ENCODE measurements at regions not wholly inside any gene's neighbourhood (a gene's known extent, or its start where the extent isn't known, plus 50 kb on each side); places are given as distances from the start of the nearest gene placed in this dataset.

GRCh38 chr12:73361864-73362230, 1089.7 kb downstream of the TRHDE start:
- ATAC-seq = no peak

GRCh38 chr12:73362666-73363065, 1090.5 kb downstream of the TRHDE start:
- no peak for ATAC-seq

GRCh38 chr12:73372856-73373255, 1100.7 kb downstream of the TRHDE start:
- ATAC-seq = no peak

DNA sequence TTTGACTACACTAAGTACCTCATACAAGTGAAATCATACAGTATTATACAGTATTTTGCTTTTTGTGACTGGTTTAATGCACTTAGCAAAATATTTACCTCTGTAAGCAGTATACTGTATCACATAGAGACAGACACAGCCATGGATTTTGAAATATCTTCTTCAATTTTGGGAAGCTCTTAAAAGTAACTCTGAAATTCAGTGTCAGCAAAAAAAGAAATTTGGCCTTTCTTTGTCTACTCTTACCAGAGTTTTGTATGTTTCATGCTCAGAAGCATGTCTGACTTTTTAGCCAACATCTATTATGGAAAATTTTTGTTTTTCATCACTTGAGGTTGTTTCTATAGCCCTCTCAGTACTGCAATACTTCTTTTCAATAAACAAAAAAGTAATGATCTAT, 1102.2 kb downstream of the TRHDE start:
- no peak for ATAC-seq

- no peak for ATAC-seq
These were observed 1111.5 kb downstream of the TRHDE start for GRCh38 chr12:73383584-73384222.

DNA sequence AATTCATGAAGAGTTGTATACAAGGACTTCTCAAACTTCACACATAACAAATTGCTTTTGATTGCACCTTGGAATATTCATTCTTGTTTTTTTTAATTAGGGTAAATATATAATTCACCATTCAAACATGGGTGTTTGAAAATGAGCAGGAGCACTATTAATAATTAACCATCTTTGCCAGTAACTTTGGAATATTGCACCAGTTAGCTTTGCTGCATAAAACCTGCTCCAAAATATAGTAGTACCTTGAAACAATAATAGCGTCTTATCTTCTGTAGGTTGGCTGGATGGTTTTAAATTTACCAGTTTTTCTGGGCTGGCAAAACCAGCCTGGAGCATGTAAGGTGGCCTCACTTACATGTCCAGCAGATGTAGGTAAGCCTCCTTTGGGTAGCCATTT, 1112.4 kb downstream of the TRHDE start:
- ATAC-seq = no peak

GRCh38 chr12:73390261-73390660, 1118.1 kb downstream of the TRHDE start:
- no peak for ATAC-seq

DNA sequence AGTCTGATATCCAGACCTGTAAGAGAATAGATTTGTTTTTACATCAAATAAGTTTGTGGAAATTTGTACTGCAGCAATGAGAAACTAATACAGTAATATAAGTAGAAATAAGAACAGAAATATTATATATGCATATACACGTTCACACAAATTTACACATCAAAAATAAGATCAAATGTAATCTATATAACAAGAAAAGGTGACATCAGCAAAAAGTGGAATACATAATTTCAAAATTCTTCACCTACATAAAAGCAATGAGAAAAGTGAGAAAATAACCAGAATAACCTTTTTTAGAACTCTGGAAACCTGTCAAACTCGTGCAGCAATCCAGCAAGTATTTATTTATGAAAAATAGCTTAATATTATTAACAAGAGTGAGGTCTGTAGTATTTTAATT, 1124.6 kb upstream of the ATXN7L3B start:
- no peak for ATAC-seq

DNA sequence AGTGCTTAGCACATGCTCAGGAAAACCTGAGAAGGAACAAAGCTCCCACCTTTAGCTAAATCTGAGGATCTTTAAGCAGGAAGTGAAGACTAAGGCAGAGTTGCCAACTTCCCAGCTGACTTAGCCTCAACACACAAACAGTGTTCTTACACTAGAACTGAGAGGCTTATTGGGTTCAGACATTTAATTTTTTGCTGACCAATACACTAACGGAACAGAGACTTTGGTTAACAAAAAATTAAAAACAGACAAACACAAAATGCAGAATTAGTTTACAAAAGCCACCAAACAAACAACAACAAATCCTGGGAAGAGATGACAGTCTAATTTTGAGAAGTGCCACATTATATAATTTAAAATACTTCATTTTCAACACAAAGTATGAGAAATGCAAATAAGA, 1123.7 kb upstream of the ATXN7L3B start:
- ATAC-seq = no peak

GRCh38 chr12:73414926-73415325, 1122.7 kb upstream of the ATXN7L3B start:
- ATAC-seq = no peak

- ATAC-seq = no peak
These were observed 1119.1 kb upstream of the ATXN7L3B start for GRCh38 chr12:73418541-73418940.

DNA sequence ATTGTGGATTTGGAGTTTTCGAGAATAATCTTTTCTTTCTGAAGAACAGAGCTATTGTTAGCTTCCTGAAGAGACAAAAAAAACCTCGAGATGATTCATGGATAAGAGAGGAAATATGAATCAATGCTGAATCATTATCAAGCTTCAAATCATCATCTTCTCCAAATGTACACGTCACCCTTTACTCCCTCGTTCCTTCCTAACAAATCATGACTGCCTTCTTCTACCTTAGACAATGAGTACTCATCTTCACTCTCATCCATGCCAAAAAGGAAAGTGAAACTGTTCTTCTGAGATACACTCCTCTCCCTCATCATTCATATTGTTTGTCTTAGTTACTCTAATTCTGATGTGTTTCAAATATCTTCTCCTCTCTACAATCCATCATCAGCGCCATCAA, 1115.8 kb upstream of the ATXN7L3B start:
- ATAC-seq = no peak

DNA sequence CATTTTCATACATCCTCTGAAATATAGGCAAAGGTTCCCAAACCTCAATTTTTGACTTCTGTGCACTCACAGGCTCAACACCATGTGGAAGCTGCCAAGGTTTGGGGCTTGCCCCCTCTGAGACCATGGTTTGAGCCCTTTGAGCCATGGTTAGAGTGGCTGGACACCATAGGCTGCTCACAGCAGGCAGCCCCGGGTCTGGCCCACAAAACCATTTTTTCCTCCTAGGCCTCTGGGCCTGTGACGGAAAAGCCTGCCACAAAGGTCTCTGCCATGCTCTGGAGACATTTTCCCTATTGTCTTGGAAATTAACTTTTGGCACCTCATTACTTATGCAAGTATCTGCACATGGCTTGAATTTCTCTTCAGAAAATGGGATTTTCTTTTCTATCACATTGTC, 1113.2 kb upstream of the ATXN7L3B start:
- no peak for ATAC-seq

- ATAC-seq = no peak
These were observed 1091.8 kb upstream of the ATXN7L3B start for GRCh38 chr12:73445658-73446324.

GRCh38 chr12:73452672-73453469, 1084.8 kb upstream of the ATXN7L3B start:
- no peak for ATAC-seq

- ATAC-seq = no peak
These were observed 1077.4 kb upstream of the ATXN7L3B start for GRCh38 chr12:73460212-73460611.

- no peak for ATAC-seq
These were observed 1072.5 kb upstream of the ATXN7L3B start for GRCh38 chr12:73465106-73465505.

DNA sequence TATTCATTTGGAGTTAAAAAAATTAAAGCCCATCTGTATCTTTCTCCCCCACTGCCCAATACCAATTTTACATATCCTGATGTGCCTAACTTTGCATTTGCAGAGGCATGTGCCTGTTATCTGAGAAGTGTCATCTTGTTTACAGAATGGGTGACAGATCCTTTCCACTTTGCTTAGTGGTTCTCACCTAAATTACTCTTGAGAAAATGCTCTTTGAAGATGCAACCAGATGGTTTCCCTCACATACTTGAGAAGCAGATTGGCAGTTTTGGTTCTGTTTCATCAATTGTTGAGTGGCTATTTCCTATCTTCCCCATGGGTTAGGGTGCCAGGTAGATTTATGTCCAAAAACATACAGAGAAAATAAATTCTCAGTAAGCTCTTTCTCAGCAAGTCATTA, 1051.4 kb upstream of the ATXN7L3B start:
- no peak for ATAC-seq

- no peak for ATAC-seq
These were observed 1031.0 kb upstream of the ATXN7L3B start for GRCh38 chr12:73506611-73507010.

GRCh38 chr12:73514672-73515071, 1023.0 kb upstream of the ATXN7L3B start:
- ATAC-seq = no peak

GRCh38 chr12:73517859-73518258, 1019.8 kb upstream of the ATXN7L3B start:
- ATAC-seq = no peak

- no peak for ATAC-seq
These were observed 1008.4 kb upstream of the ATXN7L3B start for GRCh38 chr12:73529231-73529630.

DNA sequence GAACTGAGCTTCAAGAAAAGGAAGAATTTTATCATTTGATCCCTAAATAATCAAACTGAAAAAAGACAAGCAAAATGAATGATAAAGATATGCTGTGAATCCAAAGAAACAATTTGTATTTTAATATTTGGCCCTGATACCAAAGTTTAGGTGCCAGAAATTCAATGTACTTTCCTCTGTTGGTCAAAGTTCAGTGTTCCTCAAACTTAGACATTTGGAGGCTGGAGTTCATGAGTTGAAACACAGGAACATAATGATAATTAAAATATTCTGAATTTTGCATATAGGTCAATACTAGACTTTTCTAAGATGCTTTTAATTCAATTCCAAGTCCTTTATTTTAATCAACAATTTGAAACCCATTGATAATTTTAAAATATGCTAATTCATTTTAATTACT, 1007.7 kb upstream of the ATXN7L3B start:
- no peak for ATAC-seq

GRCh38 chr12:73531752-73532151, 1005.9 kb upstream of the ATXN7L3B start:
- ATAC-seq = no peak
